ENCODE measurements at regions not wholly inside any gene's neighbourhood (a gene's known extent, or its start where the extent isn't known, plus 50 kb on each side); places are given as distances from the start of the nearest gene placed in this dataset.
"Not testable (repeated sequence)": the region's sequence is repeated elsewhere in the genome, so short reads cannot be mapped to it uniquely, and the experiment has no call there.

- DNase-seq (ENCODE audit: low read depth), result no peak
- H3K4me3 ChIP-seq (ENCODE audit: low read length), result no peak overlapping the region
- TF ChIP-seq, protein P1, sequence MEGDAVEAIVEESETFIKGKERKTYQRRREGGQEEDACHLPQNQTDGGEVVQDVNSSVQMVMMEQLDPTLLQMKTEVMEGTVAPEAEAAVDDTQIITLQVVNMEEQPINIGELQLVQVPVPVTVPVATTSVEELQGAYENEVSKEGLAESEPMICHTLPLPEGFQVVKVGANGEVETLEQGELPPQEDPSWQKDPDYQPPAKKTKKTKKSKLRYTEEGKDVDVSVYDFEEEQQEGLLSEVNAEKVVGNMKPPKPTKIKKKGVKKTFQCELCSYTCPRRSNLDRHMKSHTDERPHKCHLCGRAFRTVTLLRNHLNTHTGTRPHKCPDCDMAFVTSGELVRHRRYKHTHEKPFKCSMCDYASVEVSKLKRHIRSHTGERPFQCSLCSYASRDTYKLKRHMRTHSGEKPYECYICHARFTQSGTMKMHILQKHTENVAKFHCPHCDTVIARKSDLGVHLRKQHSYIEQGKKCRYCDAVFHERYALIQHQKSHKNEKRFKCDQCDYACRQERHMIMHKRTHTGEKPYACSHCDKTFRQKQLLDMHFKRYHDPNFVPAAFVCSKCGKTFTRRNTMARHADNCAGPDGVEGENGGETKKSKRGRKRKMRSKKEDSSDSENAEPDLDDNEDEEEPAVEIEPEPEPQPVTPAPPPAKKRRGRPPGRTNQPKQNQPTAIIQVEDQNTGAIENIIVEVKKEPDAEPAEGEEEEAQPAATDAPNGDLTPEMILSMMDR (conservative IDR thresholded peaks at IDR 0.05; ENCODE audit: low read depth, low read length), result no peak
These were observed 1268.3 kb upstream of the ACVR2A start for GRCh38 chr2:146576339-146577111.

GRCh38 chr2:146572598-146572997 lies 1272.2 kb upstream of the ACVR2A start:
- no peak for DNase-seq (ENCODE audit: low read depth)
- no peak overlapping the region for H3K4me3 ChIP-seq (ENCODE audit: low read length)

DNA sequence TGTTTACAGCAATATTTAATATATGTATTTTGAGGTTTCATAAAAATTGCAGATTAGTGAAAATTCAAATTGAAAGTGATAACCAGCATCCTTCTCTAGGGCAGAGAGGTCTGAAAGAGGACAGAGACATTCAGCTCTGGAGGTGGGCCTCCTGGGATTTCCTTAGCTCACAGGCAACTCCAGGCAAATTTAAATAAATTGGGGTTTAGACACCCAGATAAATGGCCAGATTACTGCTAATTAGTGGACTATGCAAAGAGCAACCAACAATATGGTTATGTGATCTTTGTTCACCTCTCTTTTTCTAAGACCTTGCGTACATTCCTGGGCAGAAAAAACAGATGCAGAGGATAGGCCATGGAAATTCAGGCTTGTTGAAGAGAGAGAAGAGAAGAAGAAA lies 1282.8 kb upstream of the ACVR2A start:
- H3K4me3 ChIP-seq (ENCODE audit: low read length), result no peak overlapping the region
- no peak for DNase-seq (ENCODE audit: low read depth)
- TF ChIP-seq, protein P1 (conservative IDR thresholded peaks at IDR 0.05; ENCODE audit: low read depth, low read length), result no peak

More at GRCh38 chr2:146572598-146572997, 1272.2 kb upstream of the ACVR2A start:
- TF ChIP-seq, protein P1 (conservative IDR thresholded peaks at IDR 0.05; ENCODE audit: low read depth, low read length), result no peak

DNA sequence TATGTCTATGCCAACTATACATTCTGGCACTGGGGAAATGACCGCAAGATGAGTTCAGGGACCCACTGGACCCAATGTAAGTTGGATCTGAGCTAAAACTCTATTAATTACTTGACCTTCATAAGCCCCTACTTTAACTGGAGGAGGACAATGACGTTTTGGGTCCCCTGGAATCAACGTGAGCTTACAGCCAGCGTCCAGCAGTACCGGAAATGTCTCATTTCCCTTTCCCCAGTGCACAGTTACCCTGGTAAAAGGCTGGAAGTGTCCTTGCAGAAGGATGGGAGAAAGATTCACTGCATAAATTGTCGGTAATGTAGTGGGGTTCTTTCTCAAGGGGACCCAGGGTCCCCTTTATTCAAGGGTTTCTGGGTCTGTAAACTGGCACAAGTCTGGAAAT lies 1297.6 kb upstream of the ACVR2A start:
- TF ChIP-seq, protein P1 (conservative IDR thresholded peaks at IDR 0.05; ENCODE audit: low read depth, low read length), result no peak
- no peak overlapping the region for H3K4me3 ChIP-seq (ENCODE audit: low read length)
- no peak for DNase-seq (ENCODE audit: low read depth)

DNA sequence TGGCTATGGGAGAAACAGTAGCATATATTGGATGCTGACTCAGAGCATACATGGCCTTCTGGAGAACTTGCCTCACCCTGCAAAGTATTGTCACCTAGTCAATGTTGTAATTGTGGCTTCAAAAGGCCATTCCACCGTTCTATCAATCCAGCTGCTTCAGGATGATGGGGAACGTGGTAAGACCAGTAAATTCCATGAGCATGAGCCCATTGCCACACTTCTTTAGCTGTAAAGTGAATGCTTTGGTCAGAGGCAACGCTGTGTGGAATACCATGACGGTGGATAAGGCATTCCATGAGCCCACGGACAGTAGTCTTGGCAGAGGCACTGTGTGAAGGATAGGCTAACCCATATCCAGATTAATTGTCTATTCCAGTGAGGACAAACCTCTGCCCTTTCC lies 1300.1 kb upstream of the ACVR2A start:
- H3K4me3 ChIP-seq (ENCODE audit: low read length), result no peak overlapping the region
- TF ChIP-seq, protein P1 (conservative IDR thresholded peaks at IDR 0.05; ENCODE audit: low read depth, low read length), result no peak
- DNase-seq (ENCODE audit: low read depth), result no peak

DNA sequence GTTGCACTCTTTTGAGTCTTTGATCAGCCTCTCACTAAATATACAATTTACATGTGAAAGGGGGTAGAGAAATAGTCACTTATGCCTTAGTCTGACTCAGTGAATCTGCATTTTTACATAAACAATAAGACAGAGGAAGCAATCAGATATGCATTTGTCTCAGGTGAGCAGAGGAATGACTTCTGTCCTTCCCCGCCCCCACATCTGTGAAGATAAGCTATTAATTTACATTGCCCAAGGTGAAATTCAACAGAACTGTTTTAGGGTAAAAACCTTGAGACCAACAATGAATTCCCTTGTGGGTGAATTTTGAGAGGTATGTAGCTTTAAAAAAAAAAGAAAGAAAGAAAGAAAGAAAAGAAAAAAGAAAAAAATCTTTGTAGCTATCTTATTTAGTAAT lies 1302.9 kb upstream of the ACVR2A start:
- no peak overlapping the region for H3K4me3 ChIP-seq (ENCODE audit: low read length)
- TF ChIP-seq, protein P1 (conservative IDR thresholded peaks at IDR 0.05; ENCODE audit: low read depth, low read length), result no peak
- DNase-seq (ENCODE audit: low read depth), result no peak

GRCh38 chr2:146540271-146540932 lies 1304.4 kb upstream of the ACVR2A start:
- DNase-seq (ENCODE audit: low read depth), result no peak
- H3K4me3 ChIP-seq (ENCODE audit: low read length), result no peak overlapping the region
- TF ChIP-seq, protein P1 (conservative IDR thresholded peaks at IDR 0.05; ENCODE audit: low read depth, low read length), result no peak

DNA sequence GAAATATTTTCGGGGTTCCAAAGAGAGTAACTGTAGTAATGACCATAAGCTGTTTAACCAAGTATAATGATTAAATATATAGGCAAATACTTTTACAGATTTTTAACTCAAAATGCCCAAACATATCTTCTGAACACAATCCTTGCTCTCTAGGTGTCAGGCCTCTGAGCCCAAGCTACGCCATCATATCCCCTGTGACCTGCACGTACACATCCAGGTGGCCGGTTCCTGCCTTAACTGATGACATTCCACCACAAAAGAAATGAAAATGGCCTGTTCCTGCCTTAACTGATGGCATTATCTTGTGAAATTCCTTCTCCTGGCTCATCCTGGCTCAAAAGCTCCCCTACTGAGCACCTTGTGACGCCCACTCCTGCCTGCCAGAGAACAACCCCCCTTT lies 1305.1 kb upstream of the ACVR2A start:
- DNase-seq (ENCODE audit: low read depth); H3K4me3 ChIP-seq (ENCODE audit: low read length): not testable (repeated sequence)
